Activated CD4-positive, alpha-beta T cell treated with anti-CD3 and anti-CD28 coated beads, Interleukin-2, amount 10 ng/mL, durations not matched to agents 24 days and 14 days (primary cell): ENCODE measurements at regions not wholly inside any gene's neighbourhood (a gene's known extent, or its start where the extent isn't known, plus 50 kb on each side); places are given as distances from the start of the nearest gene placed in this dataset.
A peak's percentile ranks its signal among the peaks of the same experiment; 100 is the strongest.

ENCODE experiments used
- DNase-seq: peaks from one replicate; pipeline ENCODE4 v3.0.0; 2022
- H3K27ac Mint-ChIP-seq: one replicate; pipeline ENCODE4 v1.8.0; 2022; ENCODE audit warnings: mild to moderate bottlenecking, mixed read lengths
- H3K27me3 Mint-ChIP-seq: one replicate; pipeline ENCODE4 v1.8.0; 2022; ENCODE audit warnings: mixed read lengths
- H3K36me3 Mint-ChIP-seq: one replicate; pipeline ENCODE4 v1.8.0; 2022; ENCODE audit warnings: low read depth, mild to moderate bottlenecking, mixed read lengths
- H3K4me1 Mint-ChIP-seq: one replicate; pipeline ENCODE4 v1.8.0; 2021; ENCODE audit warnings: mixed read lengths
- H3K4me3 Mint-ChIP-seq: one replicate; pipeline ENCODE4 v1.8.0; 2022; ENCODE audit warnings: mild to moderate bottlenecking, moderate library complexity, mixed read lengths
- H3K9me3 Mint-ChIP-seq: one replicate; pipeline ENCODE4 v1.8.0; 2021; ENCODE audit warnings: mixed read lengths
- intact Hi-C: fragments of 100-400 bp; cut with micrococcal nuclease; formaldehyde crosslinking; loops from one replicate; pipeline ENCODE4 v1.15.1; 2023

DNA sequence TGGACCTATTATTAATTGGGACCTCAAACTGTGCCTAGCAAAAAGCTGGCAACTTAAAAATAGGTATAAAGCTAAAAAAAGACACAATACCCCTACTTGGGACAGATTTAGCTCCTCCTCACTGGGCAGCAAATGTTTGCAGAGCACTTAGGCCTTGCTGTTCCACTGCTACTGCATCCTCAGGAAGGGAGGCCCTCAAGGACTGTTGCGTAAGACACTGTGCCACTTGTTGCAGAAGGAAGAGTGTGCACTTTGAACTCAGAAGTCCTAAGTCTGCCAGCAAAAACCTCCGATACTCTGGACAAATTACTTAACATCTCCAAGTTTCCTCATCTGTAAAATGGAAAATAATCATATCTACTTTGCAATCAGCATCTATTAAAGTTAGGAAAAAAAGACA is 322.9 kb downstream of the BARHL2 start:
- no peak overlapping the region for H3K27ac Mint-ChIP-seq
- H3K4me1 Mint-ChIP-seq: no peaks in the 10 kb centered on the region
- H3K9me3 Mint-ChIP-seq: no peaks in the 10 kb centered on the region
- peak; percentile 14 for DNase-seq
- H3K4me3 Mint-ChIP-seq: no peak overlapping the region
- H3K27me3 Mint-ChIP-seq: no peaks in the 10 kb centered on the region
- intact Hi-C loops: no loop called here
- H3K36me3 Mint-ChIP-seq: no peaks in the 10 kb centered on the region

DNA sequence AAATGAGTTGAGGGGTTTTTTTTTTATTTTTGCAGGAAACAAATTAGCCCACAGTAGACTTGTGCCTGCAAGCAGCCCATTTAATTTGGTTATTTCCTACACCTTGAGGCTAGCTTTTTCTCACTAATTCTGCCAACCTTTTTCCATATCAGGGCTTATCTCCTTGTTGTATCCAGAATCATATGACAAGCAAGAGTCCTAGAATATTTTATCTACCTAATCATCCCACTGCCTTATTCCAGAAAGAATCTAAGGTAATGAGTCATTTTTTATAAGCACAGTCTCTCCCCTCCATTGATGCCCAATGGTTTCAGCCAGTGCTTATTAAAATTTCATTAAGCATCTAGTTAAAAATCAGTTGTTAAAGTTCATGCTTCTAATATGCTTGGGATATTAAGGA is 324.1 kb downstream of the BARHL2 start:
- no peaks in the 10 kb centered on the region for H3K9me3 Mint-ChIP-seq
- H3K4me3 Mint-ChIP-seq: no peak overlapping the region
- no peaks in the 10 kb centered on the region for H3K27me3 Mint-ChIP-seq
- no peaks in the 10 kb centered on the region for H3K4me1 Mint-ChIP-seq
- intact Hi-C loops: no loop called here
- no peaks in the 10 kb centered on the region for H3K36me3 Mint-ChIP-seq
- DNase-seq: no peak
- H3K27ac Mint-ChIP-seq: no peak overlapping the region

DNA sequence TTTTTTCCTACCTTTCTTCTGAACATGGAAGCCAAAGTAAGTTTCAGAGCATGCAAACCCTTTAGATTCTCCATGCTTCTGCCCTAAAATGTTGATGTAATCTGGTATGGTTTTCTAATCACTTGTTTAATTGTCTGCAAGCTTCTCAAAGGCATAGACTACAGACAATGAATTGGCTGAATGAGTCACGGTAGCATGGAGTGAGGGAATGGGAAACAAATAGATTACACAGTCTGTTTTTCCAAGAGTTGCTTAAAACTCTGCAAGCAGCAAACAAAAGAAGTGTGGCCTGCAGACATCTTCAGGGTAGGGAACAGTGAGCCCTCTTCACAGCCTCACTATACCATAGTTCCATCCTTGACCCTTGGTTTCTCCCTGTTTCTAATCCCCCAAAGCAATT is 326.0 kb downstream of the BARHL2 start:
- no peak overlapping the region for H3K27ac Mint-ChIP-seq
- H3K9me3 Mint-ChIP-seq: no peaks in the 10 kb centered on the region
- no peak for DNase-seq
- no peaks in the 10 kb centered on the region for H3K4me1 Mint-ChIP-seq
- H3K36me3 Mint-ChIP-seq: no peaks in the 10 kb centered on the region
- no peaks in the 10 kb centered on the region for H3K27me3 Mint-ChIP-seq
- no peak overlapping the region for H3K4me3 Mint-ChIP-seq
- intact Hi-C loops: no loop called here

DNA sequence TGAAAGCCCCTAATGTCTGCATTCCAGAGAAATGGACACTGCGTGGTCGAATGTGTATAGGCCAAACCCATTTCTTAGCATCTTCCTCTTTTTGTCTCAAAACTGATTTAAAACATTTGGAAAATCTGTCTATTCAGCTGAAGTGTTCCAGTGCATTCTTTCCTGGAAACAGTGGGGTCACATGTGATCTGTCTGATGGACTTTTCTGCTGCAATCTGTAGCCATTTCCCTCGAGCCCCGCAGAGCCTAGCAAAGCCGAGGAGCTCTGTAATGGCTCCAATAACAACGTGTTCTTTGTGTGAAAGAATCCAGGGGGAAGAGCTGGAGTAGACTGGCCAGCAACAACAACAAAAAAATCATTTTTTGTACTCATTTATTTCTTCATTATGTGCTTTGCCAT is 329.3 kb downstream of the BARHL2 start:
- no peaks in the 10 kb centered on the region for H3K36me3 Mint-ChIP-seq
- H3K27ac Mint-ChIP-seq: no peak overlapping the region
- H3K4me1 Mint-ChIP-seq: no peaks in the 10 kb centered on the region
- no peak overlapping the region for H3K4me3 Mint-ChIP-seq
- peak; percentile 22 for DNase-seq
- intact Hi-C loops: no loop called here
- no peaks in the 10 kb centered on the region for H3K9me3 Mint-ChIP-seq
- no peaks in the 10 kb centered on the region for H3K27me3 Mint-ChIP-seq

DNA sequence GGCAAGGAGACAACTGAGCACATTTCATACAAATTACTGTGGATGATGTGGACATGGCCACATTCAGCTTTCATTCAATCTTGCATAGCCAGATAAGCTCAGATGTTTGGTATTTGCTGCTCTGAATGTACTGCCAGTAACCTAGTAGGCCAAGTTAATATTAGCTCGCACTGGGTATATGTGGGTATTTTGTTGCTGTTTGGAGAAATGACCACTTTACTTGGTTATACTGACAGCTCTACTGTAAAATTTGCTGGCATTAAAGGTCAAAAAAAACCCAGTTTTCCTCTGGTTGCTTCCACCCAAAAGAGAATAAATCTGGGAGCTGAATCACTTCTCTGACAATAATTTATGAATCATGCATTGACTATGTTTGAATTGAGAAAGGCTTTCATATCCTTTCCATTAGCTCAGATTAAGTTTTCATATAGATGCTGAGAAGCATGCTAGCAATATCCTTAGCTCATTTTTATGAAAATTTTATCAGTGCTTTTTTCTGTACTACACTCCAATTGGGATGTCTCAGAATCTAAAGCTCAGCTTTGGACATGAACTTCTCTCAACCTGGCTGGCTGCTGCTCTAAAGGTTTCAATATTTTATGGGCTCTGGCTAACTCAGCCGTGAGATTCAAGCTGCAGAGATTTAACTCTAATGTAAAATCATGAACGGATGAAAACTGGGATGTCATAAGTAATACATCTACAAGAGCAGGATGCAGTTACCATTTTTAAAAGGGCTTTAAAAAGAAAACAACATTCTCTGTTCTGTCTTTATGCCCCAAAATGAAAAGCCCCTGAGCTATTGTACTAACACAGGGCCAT is 330.0 kb downstream of the BARHL2 start:
- Mint-ChIP-seq H3K36me3 (no peaks in the 10 kb centered on the region), H3K27me3 (no peaks in the 10 kb centered on the region), H3K4me3 (no peak overlapping the region), H3K9me3 (no peaks in the 10 kb centered on the region), H3K4me1 (no peaks in the 10 kb centered on the region), H3K27ac (no peak overlapping the region)
- intact Hi-C loops: no loop called here
- DNase-seq: peak; percentile 9

DNA sequence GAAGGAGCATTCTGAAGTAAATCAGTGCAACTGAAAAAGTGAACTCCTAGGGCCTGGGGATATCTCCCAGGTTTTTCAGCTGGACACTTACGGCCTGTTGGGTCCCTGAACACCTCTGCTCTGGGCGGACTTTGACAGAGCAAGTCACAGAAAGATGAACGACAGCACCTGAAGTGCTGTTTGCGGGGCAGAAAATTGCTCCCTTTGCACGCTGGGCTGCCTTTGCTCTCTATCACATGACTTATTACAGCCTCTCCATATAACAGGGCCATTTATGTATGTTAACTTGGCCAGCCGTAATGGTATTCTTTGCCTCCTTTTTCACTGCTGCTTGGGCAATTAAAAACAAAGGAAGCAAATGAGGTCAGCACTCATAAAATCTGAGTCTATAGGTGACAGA is 332.9 kb downstream of the BARHL2 start:
- no peak overlapping the region for H3K4me3 Mint-ChIP-seq
- no peaks in the 10 kb centered on the region for H3K36me3 Mint-ChIP-seq
- no peaks in the 10 kb centered on the region for H3K4me1 Mint-ChIP-seq
- DNase-seq: peak; percentile 37
- intact Hi-C loops: no loop called here
- no peaks in the 10 kb centered on the region for H3K9me3 Mint-ChIP-seq
- no peaks in the 10 kb centered on the region for H3K27me3 Mint-ChIP-seq
- no peak overlapping the region for H3K27ac Mint-ChIP-seq

DNA sequence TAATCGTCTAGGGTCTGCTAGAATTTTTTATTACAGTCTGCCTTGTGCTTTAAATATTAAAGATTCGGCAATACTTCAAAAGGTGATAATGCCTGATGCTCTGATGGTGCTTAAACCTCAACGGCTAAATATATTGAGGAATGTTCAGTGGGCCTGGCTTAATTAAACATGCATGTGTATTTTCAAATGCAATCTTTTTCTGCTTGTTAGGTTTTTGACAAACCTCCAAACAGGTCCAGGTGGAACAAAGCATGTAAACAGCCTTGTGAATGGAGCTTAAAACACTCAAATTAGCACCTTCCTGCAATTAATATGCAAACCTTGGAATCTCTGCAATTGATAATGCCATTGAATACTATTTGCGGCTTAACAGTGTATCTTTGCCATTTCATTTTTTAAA is 334.9 kb downstream of the BARHL2 start:
- no peak overlapping the region for H3K27ac Mint-ChIP-seq
- no peaks in the 10 kb centered on the region for H3K4me1 Mint-ChIP-seq
- H3K36me3 Mint-ChIP-seq: no peaks in the 10 kb centered on the region
- intact Hi-C loops: no loop called here
- no peaks in the 10 kb centered on the region for H3K9me3 Mint-ChIP-seq
- no peaks in the 10 kb centered on the region for H3K27me3 Mint-ChIP-seq
- H3K4me3 Mint-ChIP-seq: no peak overlapping the region
- no peak for DNase-seq

DNA sequence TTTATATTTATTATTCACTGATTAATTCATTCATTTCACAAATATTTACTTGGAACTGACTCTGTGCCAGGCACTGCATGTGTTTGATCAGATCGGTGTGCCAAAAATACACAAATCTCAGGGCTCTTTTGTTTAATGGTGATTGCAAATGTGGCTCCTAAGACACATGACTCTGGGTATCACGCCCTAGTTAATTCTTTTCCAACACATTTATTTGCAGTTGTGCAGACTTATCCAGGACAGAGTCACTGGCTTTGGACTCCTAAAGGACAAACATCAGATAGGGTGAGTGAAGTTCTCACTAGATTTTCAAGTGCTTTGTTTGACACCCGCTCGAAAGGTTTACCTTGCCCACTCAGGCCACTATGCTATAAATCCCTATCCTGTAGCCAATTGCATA is 335.5 kb downstream of the BARHL2 start:
- peak; percentile 18 for DNase-seq
- intact Hi-C loops: no loop called here
- Mint-ChIP-seq H3K36me3 (no peaks in the 10 kb centered on the region), H3K4me1 (no peaks in the 10 kb centered on the region), H3K27ac (no peak overlapping the region), H3K27me3 (no peaks in the 10 kb centered on the region), H3K4me3 (no peak overlapping the region), H3K9me3 (no peaks in the 10 kb centered on the region)

DNA sequence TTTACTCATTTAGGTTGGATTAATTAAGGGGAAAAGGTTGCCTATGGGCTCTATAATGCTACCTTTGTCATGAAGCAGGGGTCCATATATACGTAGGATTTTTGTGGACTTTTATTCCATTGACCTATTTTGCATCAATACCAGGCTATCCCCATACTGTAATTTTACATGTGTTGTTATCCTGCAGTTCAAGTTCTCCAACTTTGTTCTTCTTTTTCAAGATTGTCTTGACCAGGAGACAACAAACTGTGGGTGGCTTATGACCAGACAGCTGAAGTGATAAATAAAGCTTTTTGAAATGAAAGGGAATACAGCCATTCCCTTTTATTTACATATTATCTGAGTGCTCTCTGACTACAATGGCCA is 345.7 kb downstream of the BARHL2 start:
- no peak for DNase-seq
- peaks cover 8% of the 10 kb centered on the region for H3K27me3 Mint-ChIP-seq
- intact Hi-C loops: no loop called here
- H3K9me3 Mint-ChIP-seq: no peaks in the 10 kb centered on the region
- no peaks in the 10 kb centered on the region for H3K36me3 Mint-ChIP-seq
- H3K4me3 Mint-ChIP-seq: no peak overlapping the region
- H3K27ac Mint-ChIP-seq: no peak overlapping the region
- no peaks in the 10 kb centered on the region for H3K4me1 Mint-ChIP-seq

DNA sequence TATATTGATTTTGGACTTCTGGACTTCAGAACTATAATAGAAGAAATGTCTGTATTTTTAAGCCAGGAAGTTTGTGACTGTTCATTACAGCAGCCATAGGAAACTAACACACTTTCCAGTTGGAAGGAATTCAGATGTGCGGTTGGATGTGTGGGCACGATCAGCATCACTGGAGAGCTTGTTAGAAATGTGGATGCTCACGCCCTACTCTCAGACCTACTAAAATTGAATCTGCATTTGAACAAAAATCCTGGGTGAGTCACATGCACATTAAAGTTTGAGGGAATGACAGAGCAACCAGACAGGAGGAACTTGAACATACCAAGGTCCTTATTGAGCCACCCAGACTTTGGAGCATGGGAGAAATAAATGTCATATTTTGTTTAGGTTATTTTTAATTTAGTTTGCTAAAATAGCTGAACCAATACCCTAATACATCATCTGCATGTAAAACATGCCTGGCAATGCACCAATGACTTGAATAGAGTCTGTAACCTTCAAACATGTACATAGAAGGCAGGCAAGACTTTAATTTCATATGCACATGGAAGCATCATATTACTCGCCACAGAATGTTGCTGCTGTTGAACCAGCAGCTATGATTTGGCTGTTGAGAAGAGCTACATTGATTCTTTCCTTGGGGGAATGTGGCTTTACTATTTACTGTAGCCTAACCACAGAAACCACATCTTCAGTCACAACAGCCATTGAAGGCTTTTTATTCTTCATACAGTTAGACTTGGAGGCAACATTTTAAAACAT is 346.2 kb downstream of the BARHL2 start:
- Mint-ChIP-seq H3K36me3 (no peaks in the 10 kb centered on the region), H3K27me3 (peaks cover 10% of the 10 kb centered on the region), H3K4me1 (no peaks in the 10 kb centered on the region), H3K9me3 (no peaks in the 10 kb centered on the region), H3K4me3 (no peak overlapping the region), H3K27ac (no peak overlapping the region)
- DNase-seq: peak; percentile 29
- intact Hi-C loops: no loop called here

DNA sequence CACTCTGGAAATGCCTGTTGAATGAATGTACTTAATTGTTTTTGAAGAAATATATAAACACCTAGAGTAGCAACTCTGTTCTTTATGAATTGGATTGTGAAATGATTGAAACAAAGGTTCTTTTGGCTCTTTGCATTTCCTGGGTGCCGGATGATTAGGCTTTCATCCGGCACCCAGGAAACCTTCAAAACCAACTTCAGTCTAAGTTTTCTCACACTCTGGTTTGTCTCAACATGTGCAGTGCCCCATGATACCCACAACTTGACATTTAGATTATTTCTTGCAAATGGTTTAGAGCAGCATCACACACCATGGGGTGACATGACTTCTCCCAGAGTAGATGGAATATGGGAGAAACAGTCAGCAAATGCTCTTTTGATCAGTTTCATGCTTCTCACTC is 354.9 kb downstream of the BARHL2 start:
- H3K9me3 Mint-ChIP-seq: no peaks in the 10 kb centered on the region
- no peak overlapping the region for H3K27ac Mint-ChIP-seq
- no peak overlapping the region for H3K4me3 Mint-ChIP-seq
- peaks cover 5% of the 10 kb centered on the region for H3K27me3 Mint-ChIP-seq
- H3K4me1 Mint-ChIP-seq: no peaks in the 10 kb centered on the region
- peak; percentile 5 for DNase-seq
- H3K36me3 Mint-ChIP-seq: no peaks in the 10 kb centered on the region
- intact Hi-C loops: no loop called here

DNA sequence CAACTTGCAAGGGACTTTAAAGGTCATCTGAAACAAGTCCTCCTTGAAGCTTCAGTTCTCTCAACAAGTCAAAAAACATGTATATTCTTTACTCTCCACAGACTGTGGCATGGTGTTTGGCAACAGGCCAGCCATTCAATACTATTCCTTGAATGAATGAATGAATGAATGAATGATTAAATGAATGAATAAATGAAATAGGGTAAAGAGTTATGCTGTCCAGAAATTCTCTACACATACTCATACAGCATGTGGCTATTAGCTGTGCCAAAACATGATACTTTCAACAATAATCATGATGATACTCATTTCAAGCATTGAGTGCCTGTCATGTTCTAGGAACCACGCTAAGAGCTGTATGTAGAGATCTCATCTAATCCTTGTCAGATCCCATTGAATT is 356.1 kb downstream of the BARHL2 start:
- Mint-ChIP-seq H3K36me3 (no peaks in the 10 kb centered on the region), H3K27me3 (peaks cover 2% of the 10 kb centered on the region), H3K27ac (no peak overlapping the region), H3K4me3 (no peak overlapping the region), H3K4me1 (no peaks in the 10 kb centered on the region), H3K9me3 (no peaks in the 10 kb centered on the region)
- intact Hi-C loops: no loop called here
- DNase-seq: no peak

DNA sequence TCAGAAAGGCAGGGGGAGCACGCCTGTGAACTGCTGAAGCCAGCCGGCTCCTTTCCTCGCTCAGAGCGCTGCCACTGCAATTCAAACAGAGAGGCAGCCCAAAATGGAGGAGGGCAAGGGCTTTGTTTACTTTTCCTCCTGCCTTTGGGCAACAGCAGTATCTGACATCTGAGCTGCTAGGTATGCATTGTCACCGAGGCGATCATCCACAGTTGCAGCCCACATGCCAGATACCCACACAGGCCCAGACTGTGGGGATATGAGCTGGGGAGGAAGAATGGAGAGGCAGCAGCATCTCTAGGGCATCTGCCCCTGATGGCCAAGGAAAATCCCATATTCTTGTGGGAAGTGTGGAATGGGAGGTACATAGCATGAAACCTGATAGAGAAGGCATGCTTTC is 357.1 kb downstream of the BARHL2 start:
- peak; percentile 38 for DNase-seq
- intact Hi-C loops: no loop called here
- no peak overlapping the region for H3K27ac Mint-ChIP-seq
- H3K27me3 Mint-ChIP-seq: no peaks in the 10 kb centered on the region
- H3K4me1 Mint-ChIP-seq: no peaks in the 10 kb centered on the region
- H3K4me3 Mint-ChIP-seq: no peak overlapping the region
- H3K9me3 Mint-ChIP-seq: no peaks in the 10 kb centered on the region
- H3K36me3 Mint-ChIP-seq: no peaks in the 10 kb centered on the region

DNA sequence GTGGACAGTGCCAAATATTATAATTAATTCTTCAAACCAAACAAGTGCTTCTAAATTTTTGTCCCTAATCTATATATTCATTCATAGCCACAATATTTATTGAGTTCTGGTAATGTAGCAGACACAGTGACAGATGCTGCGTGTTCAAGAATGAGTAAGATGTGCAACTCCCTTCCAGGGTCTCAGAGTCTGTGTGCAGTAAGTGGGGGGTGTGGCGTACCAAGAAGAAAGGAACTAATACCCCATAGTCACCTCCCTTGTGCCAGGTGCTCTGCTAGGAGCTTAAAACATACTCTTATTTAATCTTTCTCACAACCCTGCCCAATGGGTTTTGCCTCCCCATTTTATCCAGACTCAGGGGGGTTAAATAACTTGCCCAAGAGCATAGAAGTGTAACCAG is 358.7 kb downstream of the BARHL2 start:
- H3K4me1 Mint-ChIP-seq: no peaks in the 10 kb centered on the region
- H3K4me3 Mint-ChIP-seq: no peak overlapping the region
- H3K9me3 Mint-ChIP-seq: no peaks in the 10 kb centered on the region
- intact Hi-C loops: no loop called here
- no peak overlapping the region for H3K27ac Mint-ChIP-seq
- H3K36me3 Mint-ChIP-seq: no peaks in the 10 kb centered on the region
- H3K27me3 Mint-ChIP-seq: no peaks in the 10 kb centered on the region
- peak; percentile 40 for DNase-seq

DNA sequence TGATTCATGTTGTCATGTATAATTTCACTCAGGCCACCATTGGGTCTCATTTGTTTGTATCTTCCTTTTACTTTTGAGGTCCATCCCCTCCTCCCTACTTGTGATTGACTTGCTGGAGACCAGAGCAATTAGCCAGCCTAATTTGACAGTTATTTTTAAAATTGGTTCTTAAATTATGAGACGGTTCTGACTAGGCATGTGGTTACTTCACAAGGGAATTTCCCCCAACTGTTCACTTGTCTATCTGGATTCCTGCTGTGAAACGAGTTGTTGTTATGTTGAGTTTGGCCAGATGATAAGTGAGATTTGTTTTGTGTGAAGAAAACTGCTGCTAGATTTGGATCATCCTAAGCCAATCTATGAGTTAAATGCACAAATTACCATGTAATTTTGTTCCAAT is 359.1 kb downstream of the BARHL2 start:
- Mint-ChIP-seq H3K4me3 (no peak overlapping the region), H3K27ac (no peak overlapping the region), H3K9me3 (no peaks in the 10 kb centered on the region), H3K27me3 (no peaks in the 10 kb centered on the region), H3K36me3 (no peaks in the 10 kb centered on the region), H3K4me1 (no peaks in the 10 kb centered on the region)
- DNase-seq: no peak
- intact Hi-C loops: no loop called here
